ENCODE measurements at regions not wholly inside any gene's neighbourhood (a gene's known extent, or its start where the extent isn't known, plus 50 kb on each side); places are given as distances from the start of the nearest gene placed in this dataset.

- peaks cover 3% of the 10 kb centered on the region; the same call in 1 of the 3 replicates for H3K36me3 Mint-ChIP-seq (ENCODE audit: low read depth)
- no peaks in the 10 kb centered on the region for H4K20me1 ChIP-seq (replicated peaks; ENCODE audit: insufficient read depth)
- H3K27me3 ChIP-seq (ENCODE audit: insufficient read depth), result no peaks in the 10 kb centered on the region
- H3K36me3 ChIP-seq (ENCODE audit: insufficient read depth), result no peaks in the 10 kb centered on the region
- no peak for DNase-seq (ENCODE audit: low spot score)
- H3K4me1 Mint-ChIP-seq, result no peaks in the 10 kb centered on the region
- H3K9me3 Mint-ChIP-seq, result peaks cover 8% of the 10 kb centered on the region; the same call in 2 of the 3 replicates
- H3K9me2 ChIP-seq (ENCODE audit: insufficient read depth), result peaks cover 6% of the 10 kb centered on the region; the same call in 1 of the 2 replicates
- no peaks in the 10 kb centered on the region for H3K27me3 Mint-ChIP-seq (ENCODE audit: insufficient read depth, low read depth, poor library complexity)
- no peak overlapping the region for H3K4me2 ChIP-seq
- H3K4me3 Mint-ChIP-seq, result no peak overlapping the region
- H3K4me3 ChIP-seq, result no peak overlapping the region
- no peaks in the 10 kb centered on the region for H3F3A ChIP-seq (replicated peaks; ENCODE audit: low read depth)
- H3K4me1 ChIP-seq (ENCODE audit: insufficient read depth), result no peaks in the 10 kb centered on the region
- no peak for ATAC-seq
- H3K27ac ChIP-seq (ENCODE audit: low read depth), result no peak overlapping the region
- no peaks in the 10 kb centered on the region for H3K79me2 ChIP-seq (replicated peaks; ENCODE audit: insufficient read depth)
- no peak overlapping the region for H3K27ac Mint-ChIP-seq
- no peak for TF ChIP-seq REST (IDR thresholded peaks at IDR 0.05; ENCODE audit: unreplicated experiment)
- no peak for TF ChIP-seq JUNB (IDR thresholded peaks at IDR 0.05; ENCODE audit: unreplicated experiment)
- no peak for TF ChIP-seq STAT1 (IDR thresholded peaks at IDR 0.05; ENCODE audit: unreplicated experiment)
- no peak for TF ChIP-seq ZNF114 (CRISPR knock-in tag; IDR thresholded peaks at IDR 0.05)
- TF ChIP-seq EZH2phosphoT487 (IDR thresholded peaks at IDR 0.05; ENCODE audit: unreplicated experiment), result no peak
- TF ChIP-seq ETS1 (IDR thresholded peaks at IDR 0.05), result no peak
- TF ChIP-seq ZNF331 (CRISPR knock-in tag; IDR thresholded peaks at IDR 0.05; ENCODE audit: low read depth), result no peak
- TF ChIP-seq NANOG (IDR thresholded peaks at IDR 0.05; ENCODE audit: borderline replicate concordance), result no peak
- TF ChIP-seq, protein P1, sequence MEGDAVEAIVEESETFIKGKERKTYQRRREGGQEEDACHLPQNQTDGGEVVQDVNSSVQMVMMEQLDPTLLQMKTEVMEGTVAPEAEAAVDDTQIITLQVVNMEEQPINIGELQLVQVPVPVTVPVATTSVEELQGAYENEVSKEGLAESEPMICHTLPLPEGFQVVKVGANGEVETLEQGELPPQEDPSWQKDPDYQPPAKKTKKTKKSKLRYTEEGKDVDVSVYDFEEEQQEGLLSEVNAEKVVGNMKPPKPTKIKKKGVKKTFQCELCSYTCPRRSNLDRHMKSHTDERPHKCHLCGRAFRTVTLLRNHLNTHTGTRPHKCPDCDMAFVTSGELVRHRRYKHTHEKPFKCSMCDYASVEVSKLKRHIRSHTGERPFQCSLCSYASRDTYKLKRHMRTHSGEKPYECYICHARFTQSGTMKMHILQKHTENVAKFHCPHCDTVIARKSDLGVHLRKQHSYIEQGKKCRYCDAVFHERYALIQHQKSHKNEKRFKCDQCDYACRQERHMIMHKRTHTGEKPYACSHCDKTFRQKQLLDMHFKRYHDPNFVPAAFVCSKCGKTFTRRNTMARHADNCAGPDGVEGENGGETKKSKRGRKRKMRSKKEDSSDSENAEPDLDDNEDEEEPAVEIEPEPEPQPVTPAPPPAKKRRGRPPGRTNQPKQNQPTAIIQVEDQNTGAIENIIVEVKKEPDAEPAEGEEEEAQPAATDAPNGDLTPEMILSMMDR (conservative IDR thresholded peaks at IDR 0.05; ENCODE audit: low read depth in 2 of 2), result no peak
- TF ChIP-seq POLR2AphosphoS5 (IDR thresholded peaks at IDR 0.05; ENCODE audit: low read depth), result no peak
- no peak for TF ChIP-seq EZH2 (IDR thresholded peaks at IDR 0.05; ENCODE audit: low read depth, unreplicated experiment)
- TF ChIP-seq, protein P2, sequence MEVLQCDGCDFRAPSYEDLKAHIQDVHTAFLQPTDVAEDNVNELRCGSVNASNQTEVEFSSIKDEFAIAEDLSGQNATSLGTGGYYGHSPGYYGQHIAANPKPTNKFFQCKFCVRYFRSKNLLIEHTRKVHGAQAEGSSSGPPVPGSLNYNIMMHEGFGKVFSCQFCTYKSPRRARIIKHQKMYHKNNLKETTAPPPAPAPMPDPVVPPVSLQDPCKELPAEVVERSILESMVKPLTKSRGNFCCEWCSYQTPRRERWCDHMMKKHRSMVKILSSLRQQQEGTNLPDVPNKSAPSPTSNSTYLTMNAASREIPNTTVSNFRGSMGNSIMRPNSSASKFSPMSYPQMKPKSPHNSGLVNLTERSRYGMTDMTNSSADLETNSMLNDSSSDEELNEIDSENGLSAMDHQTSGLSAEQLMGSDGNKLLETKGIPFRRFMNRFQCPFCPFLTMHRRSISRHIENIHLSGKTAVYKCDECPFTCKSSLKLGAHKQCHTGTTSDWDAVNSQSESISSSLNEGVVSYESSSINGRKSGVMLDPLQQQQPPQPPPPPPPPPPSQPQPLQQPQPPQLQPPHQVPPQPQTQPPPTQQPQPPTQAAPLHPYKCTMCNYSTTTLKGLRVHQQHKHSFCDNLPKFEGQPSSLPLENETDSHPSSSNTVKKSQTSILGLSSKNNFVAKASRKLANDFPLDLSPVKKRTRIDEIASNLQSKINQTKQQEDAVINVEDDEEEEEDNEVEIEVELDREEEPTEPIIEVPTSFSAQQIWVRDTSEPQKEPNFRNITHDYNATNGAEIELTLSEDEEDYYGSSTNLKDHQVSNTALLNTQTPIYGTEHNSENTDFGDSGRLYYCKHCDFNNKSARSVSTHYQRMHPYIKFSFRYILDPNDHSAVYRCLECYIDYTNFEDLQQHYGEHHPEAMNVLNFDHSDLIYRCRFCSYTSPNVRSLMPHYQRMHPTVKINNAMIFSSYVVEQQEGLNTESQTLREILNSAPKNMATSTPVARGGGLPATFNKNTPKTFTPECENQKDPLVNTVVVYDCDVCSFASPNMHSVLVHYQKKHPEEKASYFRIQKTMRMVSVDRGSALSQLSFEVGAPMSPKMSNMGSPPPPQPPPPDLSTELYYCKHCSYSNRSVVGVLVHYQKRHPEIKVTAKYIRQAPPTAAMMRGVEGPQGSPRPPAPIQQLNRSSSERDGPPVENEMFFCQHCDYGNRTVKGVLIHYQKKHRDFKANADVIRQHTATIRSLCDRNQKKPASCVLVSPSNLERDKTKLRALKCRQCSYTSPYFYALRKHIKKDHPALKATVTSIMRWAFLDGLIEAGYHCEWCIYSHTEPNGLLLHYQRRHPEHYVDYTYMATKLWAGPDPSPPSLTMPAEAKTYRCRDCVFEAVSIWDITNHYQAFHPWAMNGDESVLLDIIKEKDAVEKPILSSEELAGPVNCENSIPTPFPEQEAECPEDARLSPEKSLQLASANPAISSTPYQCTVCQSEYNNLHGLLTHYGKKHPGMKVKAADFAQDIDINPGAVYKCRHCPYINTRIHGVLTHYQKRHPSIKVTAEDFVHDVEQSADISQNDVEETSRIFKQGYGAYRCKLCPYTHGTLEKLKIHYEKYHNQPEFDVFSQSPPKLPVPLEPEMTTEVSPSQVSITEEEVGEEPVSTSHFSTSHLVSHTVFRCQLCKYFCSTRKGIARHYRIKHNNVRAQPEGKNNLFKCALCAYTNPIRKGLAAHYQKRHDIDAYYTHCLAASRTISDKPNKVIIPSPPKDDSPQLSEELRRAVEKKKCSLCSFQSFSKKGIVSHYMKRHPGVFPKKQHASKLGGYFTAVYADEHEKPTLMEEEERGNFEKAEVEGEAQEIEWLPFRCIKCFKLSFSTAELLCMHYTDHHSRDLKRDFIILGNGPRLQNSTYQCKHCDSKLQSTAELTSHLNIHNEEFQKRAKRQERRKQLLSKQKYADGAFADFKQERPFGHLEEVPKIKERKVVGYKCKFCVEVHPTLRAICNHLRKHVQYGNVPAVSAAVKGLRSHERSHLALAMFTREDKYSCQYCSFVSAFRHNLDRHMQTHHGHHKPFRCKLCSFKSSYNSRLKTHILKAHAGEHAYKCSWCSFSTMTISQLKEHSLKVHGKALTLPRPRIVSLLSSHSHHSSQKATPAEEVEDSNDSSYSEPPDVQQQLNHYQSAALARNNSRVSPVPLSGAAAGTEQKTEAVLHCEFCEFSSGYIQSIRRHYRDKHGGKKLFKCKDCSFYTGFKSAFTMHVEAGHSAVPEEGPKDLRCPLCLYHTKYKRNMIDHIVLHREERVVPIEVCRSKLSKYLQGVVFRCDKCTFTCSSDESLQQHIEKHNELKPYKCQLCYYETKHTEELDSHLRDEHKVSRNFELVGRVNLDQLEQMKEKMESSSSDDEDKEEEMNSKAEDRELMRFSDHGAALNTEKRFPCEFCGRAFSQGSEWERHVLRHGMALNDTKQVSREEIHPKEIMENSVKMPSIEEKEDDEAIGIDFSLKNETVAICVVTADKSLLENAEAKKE (CRISPR knock-in tag; IDR thresholded peaks at IDR 0.05), result no peak
- no peak for TF ChIP-seq CREB1 (CRISPR knock-in tag; IDR thresholded peaks at IDR 0.05; ENCODE audit: low read depth)
- H2AFZ ChIP-seq, result no peak overlapping the region
Measured at GRCh38 chr1:108064255-108064654, 99.3 kb upstream of the VAV3 start.

All from GM23338 (cell line).